KMS-11 (cell line): ENCODE measurements at regions not wholly inside any gene's neighbourhood (a gene's known extent, or its start where the extent isn't known, plus 50 kb on each side); places are given as distances from the start of the nearest gene placed in this dataset.

Source experiments
- H2AFZ ChIP-seq: fragments of 200-600 bp; sonication (generic); 2 replicates; pipeline ENCODE4 v1.6.1; 2016; ENCODE audit warnings: antibody characterized with exemption, mixed run types, low read depth
- H3K27ac ChIP-seq: fragments of 200-600 bp; sonication (generic); 2 replicates; pipeline ENCODE4 v1.6.1; 2016; ENCODE audit warnings: mild to moderate bottlenecking, mixed run types
- H3K27me3 ChIP-seq: fragments of 200-600 bp; sonication (generic); 2 replicates; pipeline ENCODE4 v1.6.1; 2017; ENCODE audit warnings: mild to moderate bottlenecking, low read depth, mixed run types, moderate library complexity; ENCODE audit not compliant: insufficient read depth
- H3K36me3 ChIP-seq: fragments of 200-600 bp; sonication (generic); 2 replicates; pipeline ENCODE4 v1.6.1; 2017; ENCODE audit warnings: mild to moderate bottlenecking, mixed run types; ENCODE audit not compliant: insufficient read depth
- H3K4me1 ChIP-seq: fragments of 200-600 bp; sonication (generic); 2 replicates; pipeline ENCODE4 v1.6.1; 2016; ENCODE audit warnings: mild to moderate bottlenecking, low read depth, mixed run types; ENCODE audit not compliant: poor library complexity, severe bottlenecking
- H3K4me2 ChIP-seq: fragments of 200-600 bp; sonication (generic); 2 replicates; pipeline ENCODE4 v1.7.0; 2016; ENCODE audit warnings: mild to moderate bottlenecking, mixed run types
- H3K4me3 ChIP-seq: fragments of 200-600 bp; sonication (generic); IDR thresholded peaks from 2 replicates; pipeline ENCODE4 v1.6.1; 2017; ENCODE audit warnings: low read depth, low read length, mixed read lengths; ENCODE audit not compliant: insufficient read depth
- H3K79me2 ChIP-seq: fragments of 200-600 bp; sonication (generic); 2 replicates; pipeline ENCODE4 v1.6.1; 2016; ENCODE audit warnings: low read depth, mixed run types; ENCODE audit not compliant: insufficient read depth
- H3K9ac ChIP-seq: fragments of 200-600 bp; sonication (generic); 2 replicates; pipeline ENCODE4 v1.6.1; 2016; ENCODE audit warnings: mild to moderate bottlenecking, mixed run types
- H4K20me1 ChIP-seq: fragments of 200-600 bp; sonication (generic); 2 replicates; pipeline ENCODE4 v1.6.1; 2016; ENCODE audit warnings: mild to moderate bottlenecking, mixed run types; ENCODE audit not compliant: insufficient read depth
- CTCF ChIP-seq: fragments of 200-600 bp; sonication (generic); conservative IDR thresholded peaks from 2 replicates; pipeline ENCODE4 v1.6.1; 2017; ENCODE audit warnings: low read depth, mild to moderate bottlenecking, antibody characterized with exemption, low read length, moderate library complexity, mixed read lengths

GRCh38 chr6:147699140-147699539, 190.7 kb downstream of the SAMD5 start:
- H3K27me3 ChIP-seq: no peaks in the 10 kb centered on the region
- TF ChIP-seq CTCF: no peak
- H3K79me2 ChIP-seq: no peaks in the 10 kb centered on the region
- H3K4me2 ChIP-seq: no peak overlapping the region
- H3K36me3 ChIP-seq: no peaks in the 10 kb centered on the region
- no peak overlapping the region for H3K4me3 ChIP-seq
- H3K4me1 ChIP-seq: no peaks in the 10 kb centered on the region
- H3K9ac ChIP-seq: no peak overlapping the region
- H4K20me1 ChIP-seq: no peaks in the 10 kb centered on the region
- H2AFZ ChIP-seq: no peak overlapping the region
- no peak overlapping the region for H3K27ac ChIP-seq

GRCh38 chr6:147699637-147700036, 191.1 kb downstream of the SAMD5 start:
- H3K4me1 ChIP-seq: no peaks in the 10 kb centered on the region
- no peak for TF ChIP-seq CTCF
- no peak overlapping the region for H3K4me2 ChIP-seq
- no peak overlapping the region for H3K9ac ChIP-seq
- H3K27ac ChIP-seq: no peak overlapping the region
- no peak overlapping the region for H3K4me3 ChIP-seq
- no peaks in the 10 kb centered on the region for H3K27me3 ChIP-seq
- no peaks in the 10 kb centered on the region for H4K20me1 ChIP-seq
- no peak overlapping the region for H2AFZ ChIP-seq
- H3K36me3 ChIP-seq: no peaks in the 10 kb centered on the region
- no peaks in the 10 kb centered on the region for H3K79me2 ChIP-seq

- no peak overlapping the region for H3K4me3 ChIP-seq
- no peaks in the 10 kb centered on the region for H3K4me1 ChIP-seq
- TF ChIP-seq CTCF: no peak
Observed at GRCh38 chr6:147700436-147701209, 192.1 kb downstream of the SAMD5 start.

GRCh38 chr6:147704691-147705090, 196.2 kb downstream of the SAMD5 start:
- no peak overlapping the region for H3K27ac ChIP-seq
- no peaks in the 10 kb centered on the region for H3K4me1 ChIP-seq
- H3K9ac ChIP-seq: no peak overlapping the region
- H3K36me3 ChIP-seq: no peaks in the 10 kb centered on the region
- no peak overlapping the region for H3K4me2 ChIP-seq
- H4K20me1 ChIP-seq: no peaks in the 10 kb centered on the region
- no peak for TF ChIP-seq CTCF
- no peaks in the 10 kb centered on the region for H3K79me2 ChIP-seq
- H3K4me3 ChIP-seq: no peak overlapping the region
- no peaks in the 10 kb centered on the region for H3K27me3 ChIP-seq
- no peak overlapping the region for H2AFZ ChIP-seq

More at GRCh38 chr6:147700436-147701209, 192.1 kb downstream of the SAMD5 start:
- H3K4me2 ChIP-seq: no peak overlapping the region
- no peak overlapping the region for H3K27ac ChIP-seq
- no peaks in the 10 kb centered on the region for H3K79me2 ChIP-seq
- H3K27me3 ChIP-seq: no peaks in the 10 kb centered on the region
- H4K20me1 ChIP-seq: no peaks in the 10 kb centered on the region
- H3K36me3 ChIP-seq: no peaks in the 10 kb centered on the region
- H2AFZ ChIP-seq: no peak overlapping the region
- H3K9ac ChIP-seq: no peak overlapping the region
